Activated naive CD4-positive, alpha-beta T cell treated with anti-CD3 and anti-CD28 coated beads for 36 hours (primary cell): ENCODE measurements at regions not wholly inside any gene's neighbourhood (a gene's known extent, or its start where the extent isn't known, plus 50 kb on each side); places are given as distances from the start of the nearest gene placed in this dataset.

ENCODE experiments used
- CTCF ChIA-PET: fragments of 350-600 bp; sonication (Branson Sonifier 250); formaldehyde crosslinking; loops from one replicate; lab custom pipeline; 2021; ENCODE audit warnings: antibody characterized with exemption; lab: Charles Lee
- DNase-seq: peaks from one replicate; pipeline ENCODE4 v3.0.0-alpha.2; 2020
- H3K27ac Mint-ChIP-seq: one replicate; pipeline ENCODE4 v1.8.0; 2021; ENCODE audit warnings: mild to moderate bottlenecking, mixed read lengths
- H3K27me3 Mint-ChIP-seq: one replicate; pipeline ENCODE4 v1.8.0; 2021; ENCODE audit warnings: low read depth, mixed read lengths
- H3K36me3 Mint-ChIP-seq: one replicate; pipeline ENCODE4 v1.8.0; 2021; ENCODE audit warnings: low read depth, mixed read lengths
- H3K4me1 Mint-ChIP-seq: one replicate; pipeline ENCODE4 v1.8.0; 2021; ENCODE audit warnings: low read depth, mixed read lengths
- H3K4me3 Mint-ChIP-seq: one replicate; pipeline ENCODE4 v1.8.0; 2021; ENCODE audit warnings: mild to moderate bottlenecking, moderate library complexity, mixed read lengths
- H3K9me3 Mint-ChIP-seq: one replicate; pipeline ENCODE4 v1.8.0; 2021; ENCODE audit warnings: mixed read lengths
- intact Hi-C: fragments of 100-400 bp; cut with micrococcal nuclease; formaldehyde crosslinking; loops from one replicate; pipeline ENCODE4 v1.15.1; 2023

GRCh38 chr6:87902383-87902782 lies 145.3 kb upstream of the SPACA1 start:
- no peak overlapping the region for H3K4me3 Mint-ChIP-seq
- no peak overlapping the region for H3K27ac Mint-ChIP-seq
- no peaks in the 10 kb centered on the region for H3K36me3 Mint-ChIP-seq
- CTCF ChIA-PET: no interaction called here
- peaks cover 4% of the 10 kb centered on the region for H3K27me3 Mint-ChIP-seq
- peaks cover 7% of the 10 kb centered on the region for H3K4me1 Mint-ChIP-seq
- intact Hi-C loops: no loop called here
- no peak for DNase-seq
- H3K9me3 Mint-ChIP-seq: no peaks in the 10 kb centered on the region

DNA sequence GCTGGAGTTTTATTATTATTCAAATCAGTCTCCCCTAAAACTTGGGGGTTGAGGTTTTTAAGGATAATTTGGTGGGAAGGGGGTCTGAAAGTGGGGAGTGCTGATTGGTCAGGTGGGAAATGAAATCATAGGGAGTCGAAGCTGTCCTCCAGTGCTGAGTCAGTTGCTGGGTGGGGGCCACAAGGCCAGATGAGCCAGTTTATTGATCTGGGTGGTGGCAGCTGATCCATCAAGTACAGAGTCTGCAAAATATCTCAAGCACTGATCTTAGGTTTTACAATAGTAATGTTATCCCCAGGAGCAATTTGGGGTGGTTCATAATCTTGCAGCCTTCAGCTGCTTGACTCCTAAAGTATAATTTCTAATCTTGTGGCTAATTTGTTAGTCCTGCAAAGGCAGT lies 146.0 kb upstream of the SPACA1 start:
- DNase-seq: no peak
- intact Hi-C loops: no loop called here
- CTCF ChIA-PET: no interaction called here

GRCh38 chr6:87900160-87900698 lies 147.4 kb upstream of the SPACA1 start:
- H3K27me3 Mint-ChIP-seq: no peaks in the 10 kb centered on the region
- H3K9me3 Mint-ChIP-seq: no peaks in the 10 kb centered on the region
- H3K36me3 Mint-ChIP-seq: no peaks in the 10 kb centered on the region
- CTCF ChIA-PET: interaction anchor here (0.9 kb wide), 1 partner anchor 140 kb away, joined by 3 read pairs; no protein-coding TSS in a partner anchor
- no peak for DNase-seq
- no peaks in the 10 kb centered on the region for H3K4me1 Mint-ChIP-seq
- no peak overlapping the region for H3K4me3 Mint-ChIP-seq
- H3K27ac Mint-ChIP-seq: no peak overlapping the region
- intact Hi-C loops: no loop called here

More for the DNA sequence above, 146.0 kb upstream of the SPACA1 start:
- Mint-ChIP-seq H3K4me3 (no peak overlapping the region), H3K36me3 (no peaks in the 10 kb centered on the region), H3K9me3 (no peaks in the 10 kb centered on the region), H3K4me1 (no peaks in the 10 kb centered on the region), H3K27me3 (peaks cover 4% of the 10 kb centered on the region), H3K27ac (no peak overlapping the region)

DNA sequence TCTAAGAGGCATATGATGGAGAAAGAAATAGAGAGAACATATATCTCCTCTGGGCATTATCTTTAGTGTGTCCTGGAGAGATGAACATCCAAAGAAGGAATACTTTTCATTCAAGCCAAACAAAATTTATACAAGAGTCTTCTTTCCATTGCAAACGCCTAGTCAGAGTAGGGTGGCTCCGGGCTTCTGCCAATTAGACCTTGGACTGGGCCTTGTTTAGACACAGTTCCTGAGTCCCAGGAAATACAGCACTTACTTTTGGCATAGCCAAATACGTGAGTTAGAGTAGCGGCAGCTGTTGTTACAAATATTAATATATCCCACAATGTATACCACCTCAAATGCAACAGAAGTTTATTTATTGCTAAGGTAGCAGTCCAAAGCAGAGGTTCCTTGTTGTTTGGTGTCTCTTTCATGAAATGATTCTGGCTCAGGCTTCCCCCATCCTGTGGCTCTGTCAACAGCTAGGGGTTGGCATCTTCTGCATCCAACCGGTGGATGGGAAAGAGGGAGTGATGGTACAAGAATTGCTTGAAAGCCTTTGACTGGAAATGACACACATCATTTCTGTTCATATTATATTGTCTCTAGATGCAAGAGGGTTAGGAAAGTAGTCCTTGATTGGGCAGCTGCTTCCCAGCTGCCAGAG lies 148.0 kb upstream of the SPACA1 start:
- H3K27me3 Mint-ChIP-seq: no peaks in the 10 kb centered on the region
- no peak for DNase-seq
- intact Hi-C loops: no loop called here
- no peak overlapping the region for H3K4me3 Mint-ChIP-seq
- no peaks in the 10 kb centered on the region for H3K36me3 Mint-ChIP-seq
- H3K27ac Mint-ChIP-seq: no peak overlapping the region
- no peaks in the 10 kb centered on the region for H3K9me3 Mint-ChIP-seq
- CTCF ChIA-PET: no interaction called here
- no peaks in the 10 kb centered on the region for H3K4me1 Mint-ChIP-seq

GRCh38 chr6:87897663-87898062 lies 150.0 kb upstream of the SPACA1 start:
- Mint-ChIP-seq H3K36me3 (no peaks in the 10 kb centered on the region), H3K27me3 (no peaks in the 10 kb centered on the region), H3K9me3 (no peaks in the 10 kb centered on the region), H3K4me3 (no peak overlapping the region), H3K4me1 (no peaks in the 10 kb centered on the region), H3K27ac (no peak overlapping the region)
- no peak for DNase-seq
- intact Hi-C loops: no loop called here
- CTCF ChIA-PET: no interaction called here

- CTCF ChIA-PET: no interaction called here
- DNase-seq: no peak
- Mint-ChIP-seq H3K4me3 (no peak overlapping the region), H3K9me3 (no peaks in the 10 kb centered on the region), H3K36me3 (no peaks in the 10 kb centered on the region), H3K27me3 (no peaks in the 10 kb centered on the region), H3K27ac (no peak overlapping the region), H3K4me1 (no peaks in the 10 kb centered on the region)
- intact Hi-C loops: no loop called here
These were observed 150.6 kb upstream of the SPACA1 start for GRCh38 chr6:87897013-87897412.

- Mint-ChIP-seq H3K27me3 (peaks cover 3% of the 10 kb centered on the region), H3K9me3 (no peaks in the 10 kb centered on the region), H3K36me3 (no peaks in the 10 kb centered on the region), H3K4me3 (no peak overlapping the region), H3K4me1 (no peaks in the 10 kb centered on the region), H3K27ac (no peak overlapping the region)
- intact Hi-C loops: no loop called here
- CTCF ChIA-PET: no interaction called here
- no peak for DNase-seq
These were observed 160.4 kb upstream of the SPACA1 start for GRCh38 chr6:87887266-87887665.

DNA sequence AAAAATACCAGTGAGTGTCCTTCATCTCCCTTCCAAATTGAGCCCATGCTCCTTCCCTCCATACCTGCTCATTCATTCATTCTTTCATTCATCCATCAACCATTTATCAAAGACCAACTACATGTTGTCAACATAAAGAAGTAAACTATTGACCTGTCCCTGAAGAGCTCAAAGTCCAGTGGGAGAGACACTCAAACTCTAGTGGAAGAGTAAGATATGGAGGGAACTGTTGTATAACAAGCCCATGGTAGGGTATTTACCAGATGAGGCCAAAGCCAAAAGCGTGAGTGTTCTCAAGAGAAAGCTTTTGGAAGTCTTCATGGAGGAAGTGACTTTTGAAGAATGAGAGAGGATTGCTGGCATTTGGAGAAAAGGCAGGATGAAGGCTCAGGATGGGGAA lies 163.4 kb upstream of the SPACA1 start:
- Mint-ChIP-seq H3K27me3 (peaks cover 10% of the 10 kb centered on the region), H3K4me1 (no peaks in the 10 kb centered on the region), H3K36me3 (no peaks in the 10 kb centered on the region), H3K27ac (no peak overlapping the region), H3K9me3 (no peaks in the 10 kb centered on the region), H3K4me3 (no peak overlapping the region)
- CTCF ChIA-PET: no interaction called here
- no peak for DNase-seq
- intact Hi-C loops: no loop called here

DNA sequence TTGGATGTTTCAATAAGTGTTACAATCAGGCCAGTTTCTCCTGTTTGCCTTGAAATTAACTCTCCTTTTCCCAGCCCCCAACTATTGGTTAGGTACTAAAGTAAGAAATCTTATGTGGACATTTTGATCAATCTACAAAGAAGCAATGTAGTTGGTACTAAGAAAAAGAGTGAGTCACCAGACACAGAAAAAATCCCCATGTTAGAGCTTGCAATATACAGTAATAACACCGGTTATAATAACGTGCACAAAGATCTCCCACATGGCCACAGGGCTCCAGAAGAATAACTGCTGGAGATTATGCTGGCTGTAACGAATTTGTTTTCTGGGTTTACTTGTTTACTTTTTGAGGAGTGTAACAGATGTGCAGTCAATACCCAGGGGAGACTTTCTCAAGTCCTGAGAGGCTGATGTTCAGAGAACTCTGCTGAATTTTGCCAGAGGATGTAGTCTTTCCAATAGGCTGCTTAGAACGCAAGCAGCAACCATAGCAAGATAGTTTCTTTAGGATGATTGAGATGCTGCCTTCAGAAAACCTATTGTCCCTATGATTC lies 166.2 kb upstream of the SPACA1 start:
- no peak overlapping the region for H3K4me3 Mint-ChIP-seq
- no peak for DNase-seq
- H3K4me1 Mint-ChIP-seq: no peaks in the 10 kb centered on the region
- intact Hi-C loops: no loop called here
- no peaks in the 10 kb centered on the region for H3K36me3 Mint-ChIP-seq
- peaks cover 12% of the 10 kb centered on the region for H3K27me3 Mint-ChIP-seq
- CTCF ChIA-PET: interaction anchor here (0.9 kb wide), 1 partner anchor 9 kb away, joined by 3 read pairs; no protein-coding TSS in a partner anchor
- no peaks in the 10 kb centered on the region for H3K9me3 Mint-ChIP-seq
- no peak overlapping the region for H3K27ac Mint-ChIP-seq

- no peaks in the 10 kb centered on the region for H3K4me1 Mint-ChIP-seq
- no peak overlapping the region for H3K4me3 Mint-ChIP-seq
- peaks cover 19% of the 10 kb centered on the region for H3K27me3 Mint-ChIP-seq
- H3K27ac Mint-ChIP-seq: no peak overlapping the region
- no peaks in the 10 kb centered on the region for H3K36me3 Mint-ChIP-seq
- intact Hi-C loops: no loop called here
- CTCF ChIA-PET: no interaction called here
- DNase-seq: no peak
- H3K9me3 Mint-ChIP-seq: no peaks in the 10 kb centered on the region
These were observed 168.3 kb upstream of the SPACA1 start for GRCh38 chr6:87879132-87879861.

- peaks cover 15% of the 10 kb centered on the region for H3K27me3 Mint-ChIP-seq
- CTCF ChIA-PET: no interaction called here
- H3K4me3 Mint-ChIP-seq: no peak overlapping the region
- H3K9me3 Mint-ChIP-seq: no peaks in the 10 kb centered on the region
- no peaks in the 10 kb centered on the region for H3K4me1 Mint-ChIP-seq
- no peak overlapping the region for H3K27ac Mint-ChIP-seq
- no peak for DNase-seq
- intact Hi-C loops: no loop called here
- H3K36me3 Mint-ChIP-seq: no peaks in the 10 kb centered on the region
These were observed 171.9 kb upstream of the SPACA1 start for GRCh38 chr6:87875781-87876180.

DNA sequence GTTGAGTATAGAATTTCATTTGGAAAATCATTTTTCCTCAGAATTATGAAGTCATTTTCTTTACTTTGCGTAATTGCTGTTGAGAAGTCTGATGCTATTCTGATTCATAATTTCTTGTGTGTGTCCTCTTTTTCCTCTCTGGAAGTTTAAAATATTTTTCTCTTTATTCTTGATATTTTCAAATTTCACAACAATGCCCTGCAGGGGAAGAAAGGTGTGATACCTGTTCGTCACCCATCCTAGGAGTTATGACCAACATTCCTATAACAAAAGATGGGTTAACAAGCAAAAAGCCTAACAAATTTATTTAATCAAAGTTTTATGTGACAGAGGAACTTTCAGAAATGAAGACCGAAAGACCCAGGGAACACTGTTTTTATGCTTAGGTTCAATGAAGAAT lies 171.5 kb upstream of the AKIRIN2 start:
- Mint-ChIP-seq H3K9me3 (no peaks in the 10 kb centered on the region), H3K4me3 (no peak overlapping the region), H3K27me3 (peaks cover 15% of the 10 kb centered on the region), H3K4me1 (no peaks in the 10 kb centered on the region), H3K36me3 (no peaks in the 10 kb centered on the region), H3K27ac (no peak overlapping the region)
- intact Hi-C loops: no loop called here
- no peak for DNase-seq
- CTCF ChIA-PET: no interaction called here

DNA sequence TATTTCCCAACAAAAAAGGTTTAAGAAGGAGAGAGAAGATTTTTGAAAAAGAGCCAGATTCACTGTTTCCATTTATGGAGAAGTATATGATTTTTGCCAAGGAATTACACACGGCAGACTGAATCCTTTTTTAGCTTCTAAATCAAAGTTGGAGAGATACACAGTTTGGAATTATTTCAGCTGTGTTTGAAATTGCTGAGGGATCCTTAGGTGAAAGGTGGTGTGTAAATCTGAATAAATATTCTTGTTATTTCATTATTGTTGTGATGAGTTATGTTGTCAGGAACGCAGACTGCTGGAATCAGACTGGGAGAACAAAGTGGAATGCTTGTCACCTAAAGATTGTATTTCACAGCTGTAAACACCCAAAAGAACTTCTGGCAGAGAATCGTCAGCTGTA lies 168.5 kb upstream of the AKIRIN2 start:
- peaks cover 11% of the 10 kb centered on the region for H3K27me3 Mint-ChIP-seq
- no peak for DNase-seq
- intact Hi-C loops: no loop called here
- H3K9me3 Mint-ChIP-seq: no peaks in the 10 kb centered on the region
- H3K27ac Mint-ChIP-seq: no peak overlapping the region
- CTCF ChIA-PET: no interaction called here
- H3K4me3 Mint-ChIP-seq: no peak overlapping the region
- no peaks in the 10 kb centered on the region for H3K36me3 Mint-ChIP-seq
- H3K4me1 Mint-ChIP-seq: no peaks in the 10 kb centered on the region
